ENCODE measurements at regions not wholly inside any gene's neighbourhood (a gene's known extent, or its start where the extent isn't known, plus 50 kb on each side); places are given as distances from the start of the nearest gene placed in this dataset.
A peak's percentile ranks its signal among the peaks of the same experiment; 100 is the strongest.

DNA sequence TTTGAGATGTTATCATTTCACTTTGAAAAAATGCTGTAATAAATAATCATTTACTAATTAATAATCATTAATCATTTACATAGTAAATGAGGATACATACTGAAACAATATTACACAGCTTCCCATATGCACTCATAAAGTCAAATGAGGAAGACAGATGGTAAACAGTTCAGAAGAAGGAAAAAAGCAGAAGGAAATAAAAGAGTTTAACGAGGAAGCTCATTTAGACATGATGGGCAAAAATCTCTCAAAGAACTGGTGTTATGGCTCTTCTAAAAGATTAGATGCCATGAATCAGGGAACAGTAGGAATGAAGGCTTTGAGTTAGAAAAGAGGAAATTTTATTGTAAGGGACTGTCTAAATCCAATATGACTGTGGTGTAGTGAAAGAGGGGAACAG, 347.6 kb downstream of the PTPRC start:
- FAIRE-seq = peak; percentile 33
- H3K9me3 ChIP-seq (ENCODE audit: control insufficient read depth in 2 of 3, insufficient read depth in 1 of 3, low read length in 3 of 3) = no peaks in the 10 kb centered on the region
- DNase-seq = no peak
- TF ChIP-seq, protein P1, sequence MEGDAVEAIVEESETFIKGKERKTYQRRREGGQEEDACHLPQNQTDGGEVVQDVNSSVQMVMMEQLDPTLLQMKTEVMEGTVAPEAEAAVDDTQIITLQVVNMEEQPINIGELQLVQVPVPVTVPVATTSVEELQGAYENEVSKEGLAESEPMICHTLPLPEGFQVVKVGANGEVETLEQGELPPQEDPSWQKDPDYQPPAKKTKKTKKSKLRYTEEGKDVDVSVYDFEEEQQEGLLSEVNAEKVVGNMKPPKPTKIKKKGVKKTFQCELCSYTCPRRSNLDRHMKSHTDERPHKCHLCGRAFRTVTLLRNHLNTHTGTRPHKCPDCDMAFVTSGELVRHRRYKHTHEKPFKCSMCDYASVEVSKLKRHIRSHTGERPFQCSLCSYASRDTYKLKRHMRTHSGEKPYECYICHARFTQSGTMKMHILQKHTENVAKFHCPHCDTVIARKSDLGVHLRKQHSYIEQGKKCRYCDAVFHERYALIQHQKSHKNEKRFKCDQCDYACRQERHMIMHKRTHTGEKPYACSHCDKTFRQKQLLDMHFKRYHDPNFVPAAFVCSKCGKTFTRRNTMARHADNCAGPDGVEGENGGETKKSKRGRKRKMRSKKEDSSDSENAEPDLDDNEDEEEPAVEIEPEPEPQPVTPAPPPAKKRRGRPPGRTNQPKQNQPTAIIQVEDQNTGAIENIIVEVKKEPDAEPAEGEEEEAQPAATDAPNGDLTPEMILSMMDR (IDR thresholded peaks at IDR 0.05; ENCODE audit: borderline replicate concordance, extremely low read depth, insufficient read depth) = no peak
- H3K4me3 ChIP-seq (ENCODE audit: low read length in 3 of 3) = no peak overlapping the region
- no peaks in the 10 kb centered on the region for H3K27me3 ChIP-seq (ENCODE audit: control insufficient read depth, insufficient read depth, low read length)
- intact Hi-C loops (cut with DNase I) = no loop called here
- no peak overlapping the region for H3K9ac ChIP-seq (ENCODE audit: low read length in 3 of 3)
- no peaks in the 10 kb centered on the region for H3K36me3 ChIP-seq (ENCODE audit: control insufficient read depth in 2 of 3, insufficient read depth in 3 of 3, low read length in 3 of 3)
- no peaks in the 10 kb centered on the region for H3K4me1 ChIP-seq (ENCODE audit: control insufficient read depth in 2 of 3, insufficient read depth in 2 of 3, low read depth in 1 of 3, low read length in 3 of 3)
- H3K27ac ChIP-seq (ENCODE audit: low read depth in 2 of 2, low read length in 2 of 2) = no peak overlapping the region

DNA sequence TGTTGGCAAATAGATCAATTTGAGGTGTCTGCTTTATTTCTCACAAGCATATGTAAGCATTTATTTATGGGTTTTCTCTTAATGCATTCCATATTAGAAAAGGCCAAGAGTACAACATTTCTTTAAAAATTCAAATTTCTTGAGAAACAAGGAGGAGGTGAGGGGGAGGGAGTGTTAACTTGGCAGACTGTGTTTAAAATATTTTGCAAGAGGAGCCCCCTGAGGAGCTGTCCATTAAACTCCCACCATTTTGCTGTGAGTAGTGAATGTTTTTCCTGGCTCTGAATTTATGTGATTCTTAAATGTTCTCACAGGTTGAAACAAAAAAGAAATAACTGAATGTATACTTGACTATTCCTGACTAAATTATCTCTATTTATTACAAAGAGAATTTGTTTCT, 363.8 kb downstream of the PTPRC start:
- DNase-seq = peak in 2 of 5 donors; percentile 7 to 19
- intact Hi-C loops (cut with DNase I) = no loop called here
- Histone ChIP-seq H3K4me3 (ENCODE audit: low read length in 3 of 3) (no peak overlapping the region), H3K27ac (ENCODE audit: low read depth in 2 of 2, low read length in 2 of 2) (no peak overlapping the region), H3K9ac (ENCODE audit: low read length in 3 of 3) (no peak overlapping the region), H3K9me3 (ENCODE audit: control insufficient read depth in 2 of 3, insufficient read depth in 1 of 3, low read length in 3 of 3) (no peaks in the 10 kb centered on the region), H3K4me1 (ENCODE audit: control insufficient read depth in 2 of 3, insufficient read depth in 2 of 3, low read depth in 1 of 3, low read length in 3 of 3) (no peaks in the 10 kb centered on the region), H3K27me3 (ENCODE audit: control insufficient read depth, insufficient read depth, low read length) (no peaks in the 10 kb centered on the region), H3K36me3 (ENCODE audit: control insufficient read depth in 2 of 3, insufficient read depth in 3 of 3, low read length in 3 of 3) (no peaks in the 10 kb centered on the region)
- TF ChIP-seq, protein P1 (IDR thresholded peaks at IDR 0.05; ENCODE audit: borderline replicate concordance, extremely low read depth, insufficient read depth) = no peak
- FAIRE-seq = no peak

- intact Hi-C loops (cut with DNase I) = no loop called here
- Histone ChIP-seq H3K9ac (ENCODE audit: low read length in 3 of 3) (no peak overlapping the region), H3K9me3 (ENCODE audit: control insufficient read depth in 2 of 3, insufficient read depth in 1 of 3, low read length in 3 of 3) (no peaks in the 10 kb centered on the region), H3K27ac (ENCODE audit: low read depth in 2 of 2, low read length in 2 of 2) (no peak overlapping the region), H3K4me3 (ENCODE audit: low read length in 3 of 3) (no peak overlapping the region), H3K4me1 (ENCODE audit: control insufficient read depth in 2 of 3, insufficient read depth in 2 of 3, low read depth in 1 of 3, low read length in 3 of 3) (no peaks in the 10 kb centered on the region), H3K36me3 (ENCODE audit: control insufficient read depth in 2 of 3, insufficient read depth in 3 of 3, low read length in 3 of 3) (no peaks in the 10 kb centered on the region), H3K27me3 (ENCODE audit: control insufficient read depth, insufficient read depth, low read length) (no peaks in the 10 kb centered on the region)
- FAIRE-seq (no peak), DNase-seq (no peak)
- TF ChIP-seq, protein P1 (IDR thresholded peaks at IDR 0.05; ENCODE audit: borderline replicate concordance, extremely low read depth, insufficient read depth) = no peak
Observed at GRCh38 chr1:199007423-199007822, 368.6 kb downstream of the PTPRC start.

- intact Hi-C loops (cut with DNase I) = no loop called here
- Histone ChIP-seq H3K27me3 (ENCODE audit: control insufficient read depth, insufficient read depth, low read length) (no peaks in the 10 kb centered on the region), H3K36me3 (ENCODE audit: control insufficient read depth in 2 of 3, insufficient read depth in 3 of 3, low read length in 3 of 3) (no peaks in the 10 kb centered on the region), H3K4me1 (ENCODE audit: control insufficient read depth in 2 of 3, insufficient read depth in 2 of 3, low read depth in 1 of 3, low read length in 3 of 3) (no peaks in the 10 kb centered on the region), H3K9ac (ENCODE audit: low read length in 3 of 3) (no peak overlapping the region), H3K9me3 (ENCODE audit: control insufficient read depth in 2 of 3, insufficient read depth in 1 of 3, low read length in 3 of 3) (no peaks in the 10 kb centered on the region), H3K4me3 (ENCODE audit: low read length in 3 of 3) (no peak overlapping the region), H3K27ac (ENCODE audit: low read depth in 2 of 2, low read length in 2 of 2) (no peak overlapping the region)
- FAIRE-seq (no peak), DNase-seq (no peak)
- TF ChIP-seq, protein P1 (IDR thresholded peaks at IDR 0.05; ENCODE audit: borderline replicate concordance, extremely low read depth, insufficient read depth) = no peak
Observed at GRCh38 chr1:199009447-199009846, 370.6 kb downstream of the PTPRC start.

All from kidney (tissue), 13 donors.